GM21515 (cell line): ENCODE measurements at regions not wholly inside any gene's neighbourhood (a gene's known extent, or its start where the extent isn't known, plus 50 kb on each side); places are given as distances from the start of the nearest gene placed in this dataset.
"Not testable (repeated sequence)": the region's sequence is repeated elsewhere in the genome, so short reads cannot be mapped to it uniquely, and the experiment has no call there.

Source experiments
- ATAC-seq: cut with Tn5 transposase; IDR thresholded peaks from one replicate; pipeline ENCODE4 v1.9.1; 2021; ENCODE audit not compliant: unreplicated experiment

DNA sequence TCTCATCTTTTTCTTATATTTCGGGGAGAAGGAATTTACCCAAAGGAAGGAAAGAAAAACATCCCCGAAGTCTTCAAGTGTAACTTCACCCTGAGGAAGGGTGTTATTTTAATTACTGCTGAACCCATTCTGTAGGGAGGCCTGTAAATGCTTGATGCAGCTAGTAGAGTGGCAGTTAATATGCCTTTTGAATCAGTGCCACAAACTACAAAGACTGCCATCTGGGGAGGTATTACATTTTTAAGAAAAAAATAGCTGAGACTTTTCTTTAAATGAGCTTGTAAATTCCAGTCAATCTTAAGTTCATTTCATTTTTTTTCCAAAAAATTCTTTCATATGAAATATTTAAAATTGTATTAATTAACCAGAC, 233.1 kb upstream of the FERD3L start:
- no peak for ATAC-seq

DNA sequence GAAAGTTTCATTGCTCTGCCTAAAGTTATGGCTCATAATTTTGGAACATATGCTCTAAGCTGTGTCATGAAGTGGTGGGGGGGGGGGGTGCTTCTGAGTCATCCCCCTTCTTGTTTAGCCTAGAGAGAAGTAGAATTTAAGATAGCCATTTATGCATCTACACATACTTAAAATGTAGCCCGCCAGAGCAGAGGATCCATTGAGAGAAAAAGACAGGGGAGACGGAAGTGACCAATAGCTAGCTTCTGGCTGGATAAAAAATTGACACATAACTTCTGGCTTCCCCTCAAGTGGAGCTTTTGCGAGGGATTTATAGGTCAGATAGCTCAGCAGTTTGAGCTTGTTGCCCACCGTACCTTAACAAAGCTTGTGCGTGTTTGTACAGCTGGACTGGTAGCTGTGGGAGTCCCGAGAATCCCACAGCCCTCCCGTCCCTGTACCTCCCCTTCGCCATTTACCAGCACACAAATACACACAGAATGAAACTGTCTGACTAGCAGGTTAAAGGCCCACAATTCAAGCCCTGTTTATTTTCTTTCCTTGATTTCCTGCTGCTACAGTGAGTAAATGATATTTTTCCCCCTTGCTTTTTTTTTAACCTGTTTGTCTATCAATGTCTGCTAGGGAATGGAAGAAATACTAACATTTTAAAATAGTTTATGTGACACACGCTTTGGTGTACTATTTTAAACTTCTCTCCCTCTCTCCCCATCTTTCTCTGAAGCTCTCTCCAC, 232.6 kb upstream of the FERD3L start:
- no peak for ATAC-seq

DNA sequence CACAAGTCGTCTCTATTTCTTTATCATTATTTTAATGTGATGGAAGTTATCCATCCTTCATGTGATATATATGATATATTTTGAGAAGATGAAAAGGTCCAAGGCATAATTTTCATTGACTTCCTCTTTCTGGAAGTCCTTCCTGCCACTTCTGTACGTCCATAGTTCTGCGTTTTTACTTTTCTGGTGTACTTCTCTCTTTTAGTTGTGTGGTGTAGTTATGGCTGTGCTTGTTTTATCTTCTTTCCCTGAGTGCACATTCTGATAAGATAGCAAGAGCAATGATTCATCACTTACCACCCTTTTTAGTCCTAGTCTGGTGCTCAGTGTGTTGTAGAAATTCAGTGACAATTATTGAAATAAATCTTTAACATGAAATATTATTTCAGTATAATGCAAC, 231.3 kb upstream of the FERD3L start:
- ATAC-seq: no peak

DNA sequence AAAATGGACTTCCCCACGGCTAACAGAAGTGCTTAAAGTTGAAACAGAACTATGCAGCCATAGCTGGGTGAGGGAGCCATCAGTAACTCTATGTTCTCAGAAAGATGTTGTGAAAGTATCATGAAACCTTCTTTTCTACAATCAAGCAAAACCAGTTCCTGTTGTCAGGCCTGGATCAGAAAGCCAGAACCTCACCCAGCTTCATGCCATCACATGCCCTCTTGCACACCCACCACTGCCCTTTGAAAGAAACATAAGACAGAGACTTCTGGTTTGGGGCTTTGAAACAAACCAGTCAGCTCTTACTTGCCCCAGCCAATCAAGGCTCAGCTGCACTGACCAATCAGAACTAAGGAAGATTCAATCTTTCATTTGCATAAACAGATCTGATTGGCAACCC, 230.8 kb upstream of the FERD3L start:
- ATAC-seq: no peak

DNA sequence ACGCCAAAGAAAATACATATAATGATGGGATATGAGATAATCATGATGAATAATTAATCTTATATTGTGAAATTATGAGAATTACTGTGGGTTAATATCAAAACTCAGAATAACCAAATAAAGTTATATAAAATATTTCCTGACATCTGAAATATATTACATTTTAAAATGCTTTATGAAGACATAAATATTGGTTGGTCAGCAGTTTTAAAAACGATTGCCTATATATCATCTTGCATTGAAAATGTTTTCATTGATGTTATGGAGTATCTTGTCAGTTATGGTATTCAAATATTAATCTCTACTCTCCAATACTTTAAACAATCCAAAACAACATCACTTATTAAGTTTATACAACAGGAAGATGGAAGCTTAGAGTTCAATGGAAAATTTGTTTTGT, 228.1 kb upstream of the FERD3L start:
- ATAC-seq: no peak

DNA sequence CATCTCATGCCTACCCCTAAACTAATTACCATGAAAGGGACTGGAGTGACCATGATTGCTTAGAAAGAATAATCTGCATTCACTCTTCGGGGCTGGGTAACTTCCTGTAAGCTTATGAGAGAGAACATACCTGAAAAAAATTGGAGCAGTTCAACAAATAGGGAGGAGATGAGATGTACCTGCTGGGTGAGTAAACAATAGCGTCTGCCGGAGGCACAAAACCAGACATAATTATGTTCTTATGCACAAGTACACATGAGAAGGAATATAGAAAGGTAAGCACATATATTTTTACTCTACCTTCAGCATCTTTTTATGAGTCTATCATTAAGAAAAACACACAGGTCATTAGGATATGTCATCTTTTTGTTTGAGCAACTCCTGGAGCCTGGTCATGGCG, 224.6 kb upstream of the FERD3L start:
- ATAC-seq: no peak

DNA sequence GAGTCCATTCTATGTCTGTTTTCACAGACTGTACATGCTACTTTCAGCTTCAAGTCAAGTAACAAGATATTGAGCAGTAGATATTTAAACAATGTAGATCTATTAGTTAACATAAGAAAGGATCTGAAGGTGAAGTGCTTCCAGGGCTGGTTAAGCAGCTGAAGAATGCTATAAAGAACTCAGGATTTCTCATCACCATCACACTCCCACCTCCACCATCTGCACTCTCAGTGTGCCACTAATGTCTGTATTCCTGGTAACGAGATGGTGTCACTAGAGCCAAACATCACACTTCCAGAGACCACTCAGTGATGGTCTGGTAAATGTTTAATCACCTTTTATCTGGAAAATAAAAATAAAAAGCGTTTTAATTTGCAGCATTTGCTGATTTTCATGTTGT, 224.0 kb upstream of the FERD3L start:
- no peak for ATAC-seq

DNA sequence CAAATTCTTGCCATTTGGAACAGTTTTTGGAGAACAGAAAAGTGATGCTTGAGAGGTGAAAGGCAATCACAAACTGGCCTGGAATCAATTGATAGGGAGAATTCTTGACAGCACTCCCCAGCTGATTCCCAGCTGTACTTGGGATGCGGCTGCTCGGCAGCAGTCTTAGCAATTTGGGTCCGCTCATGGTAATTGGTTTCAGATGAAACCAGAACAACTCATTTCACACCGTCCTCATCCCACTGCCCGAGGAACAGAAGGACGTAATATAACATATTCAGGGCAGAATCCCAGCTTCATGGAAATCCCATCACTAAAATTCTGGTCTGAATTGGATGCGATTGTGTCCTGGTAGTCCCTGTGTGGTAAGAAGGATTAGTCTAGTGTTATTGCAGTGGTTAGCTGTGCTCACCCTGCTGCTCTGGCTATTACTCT, 223.3 kb upstream of the FERD3L start:
- ATAC-seq: no peak

DNA sequence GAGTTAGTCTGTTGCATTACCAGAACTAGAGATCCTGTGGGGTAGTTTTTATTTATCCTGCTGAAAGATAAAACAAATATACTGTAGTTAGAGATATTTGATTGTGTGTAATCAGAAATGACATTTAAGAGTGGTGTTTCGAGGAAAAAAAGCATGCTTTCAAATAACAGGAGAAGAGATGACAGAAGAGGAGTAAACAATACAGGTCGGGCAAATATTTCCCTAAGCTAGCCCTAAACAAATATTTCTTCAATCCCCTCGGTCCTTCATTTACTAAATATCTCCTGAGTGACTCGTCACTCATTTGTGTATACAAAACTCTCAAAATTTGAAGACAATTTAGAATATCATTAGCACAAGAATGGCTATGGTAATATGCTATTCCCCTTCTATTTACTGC, 219.7 kb upstream of the FERD3L start:
- ATAC-seq: no peak

DNA sequence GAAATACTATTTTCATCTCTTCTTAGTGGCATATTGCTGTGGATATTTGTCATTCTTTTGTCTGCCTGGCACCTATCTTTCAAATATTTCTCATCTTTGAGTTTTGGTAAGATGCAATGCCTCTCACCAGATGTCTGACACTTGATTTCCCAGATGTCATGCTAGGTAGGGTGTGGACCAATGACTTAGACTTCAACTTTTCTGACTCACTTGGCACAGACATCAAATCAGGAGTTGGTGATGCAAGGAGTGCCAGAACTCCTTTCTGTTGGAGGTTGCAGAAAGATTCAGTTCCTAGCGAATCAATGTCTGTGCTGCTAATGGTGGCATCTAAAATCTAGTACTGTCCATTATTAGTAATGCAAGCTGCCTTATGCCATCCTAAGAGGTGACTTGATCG, 216.9 kb upstream of the FERD3L start:
- no peak for ATAC-seq

DNA sequence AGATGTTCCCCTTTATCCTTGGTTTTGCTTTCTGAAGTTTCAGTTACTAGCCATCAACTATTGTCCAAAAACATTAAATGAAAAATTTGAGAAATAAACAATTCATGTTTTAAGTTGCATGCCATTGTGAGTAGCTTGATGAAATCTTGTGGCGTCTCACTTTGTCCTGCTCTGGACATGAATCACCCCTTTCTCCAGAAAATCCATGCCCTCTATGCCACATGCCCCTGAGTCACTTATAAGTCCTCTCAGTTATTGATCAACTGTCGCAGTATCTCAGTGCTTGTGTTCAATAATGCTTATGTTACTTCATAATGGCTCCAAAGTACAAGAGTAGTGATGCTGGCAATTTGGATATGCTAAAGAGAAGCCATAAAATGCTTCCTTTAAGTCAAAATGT, 208.0 kb upstream of the FERD3L start:
- ATAC-seq: no peak

DNA sequence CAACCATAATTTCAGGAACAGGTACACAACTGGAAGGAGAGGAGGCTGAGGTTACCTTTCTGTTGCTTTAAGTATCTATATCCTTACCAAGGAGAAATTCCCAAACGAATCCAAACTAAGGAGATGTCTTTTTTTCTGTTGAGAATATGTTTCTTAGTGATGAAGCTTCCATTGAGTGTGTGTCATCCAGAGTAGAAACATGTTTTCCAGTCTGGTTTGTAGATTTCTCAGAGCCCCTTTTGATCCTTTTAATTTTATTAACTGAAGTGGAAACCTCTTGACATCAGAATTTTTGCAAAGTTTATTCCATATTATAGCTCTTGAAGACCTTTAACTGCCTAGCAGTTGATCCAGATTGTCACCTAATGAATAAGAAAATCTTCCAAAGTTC, 207.1 kb upstream of the FERD3L start:
- no peak for ATAC-seq

DNA sequence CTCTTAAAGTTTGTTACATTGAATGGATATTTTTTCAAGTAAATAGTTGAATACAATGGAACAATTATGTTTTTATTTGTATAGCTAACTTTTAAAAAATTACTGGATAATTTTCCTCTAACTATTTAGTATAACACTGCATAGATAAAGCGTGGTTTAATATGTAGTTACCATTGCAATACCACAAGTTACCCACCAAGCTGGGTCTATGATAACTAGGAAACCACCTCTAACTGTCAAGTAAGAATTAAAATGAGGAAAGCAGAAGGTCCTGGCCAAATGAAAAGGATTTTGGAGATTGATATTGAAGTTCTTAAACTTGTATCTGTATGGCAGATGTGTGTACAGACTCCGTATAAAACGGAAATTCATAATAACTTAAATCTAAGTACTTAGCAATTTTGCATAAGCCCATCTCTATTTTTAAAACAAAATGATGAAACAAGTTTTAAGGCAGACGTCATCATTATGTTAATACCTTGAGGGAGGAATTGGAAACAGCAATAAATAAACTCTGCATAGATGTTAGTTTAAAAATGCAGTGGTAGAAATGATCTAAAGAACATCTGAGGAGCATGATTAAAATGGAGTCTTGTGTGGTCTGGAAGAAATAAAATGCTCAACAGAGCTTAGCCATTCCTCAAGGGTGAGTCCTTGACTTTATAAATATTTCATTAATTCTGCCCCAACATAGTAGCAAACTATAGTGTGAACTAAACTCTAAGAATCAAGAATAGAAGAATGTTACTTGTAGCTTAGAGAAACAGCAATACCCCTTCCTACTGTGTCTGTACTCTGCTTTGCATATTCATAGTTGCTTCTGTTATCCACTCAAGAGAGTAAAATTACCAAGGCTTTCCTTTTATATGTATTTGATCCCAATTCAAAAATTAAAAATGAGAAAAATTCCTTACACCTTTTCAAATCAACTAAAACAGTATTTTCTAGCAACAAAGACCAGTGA, 206.4 kb upstream of the FERD3L start:
- ATAC-seq: no peak

DNA sequence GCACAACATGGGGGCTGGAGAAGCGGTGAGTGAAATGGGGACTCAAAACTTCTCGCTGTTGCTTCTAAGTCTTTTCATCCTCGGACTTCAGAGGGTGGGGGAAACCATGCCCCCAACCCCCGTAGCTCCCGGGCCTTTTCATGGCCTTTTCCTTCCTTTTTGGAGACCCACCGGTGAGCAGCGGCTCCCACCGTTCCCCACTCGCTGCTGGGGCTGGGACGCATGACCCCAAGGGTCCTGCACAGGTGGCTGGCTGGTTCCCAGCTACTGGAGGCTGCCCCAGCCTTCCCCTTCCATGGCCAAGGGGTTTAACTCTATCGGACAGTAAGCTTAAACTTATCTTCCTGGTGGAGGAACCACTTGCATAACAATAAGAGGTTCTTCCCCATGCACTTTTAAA, 194.3 kb upstream of the FERD3L start:
- ATAC-seq: no peak

DNA sequence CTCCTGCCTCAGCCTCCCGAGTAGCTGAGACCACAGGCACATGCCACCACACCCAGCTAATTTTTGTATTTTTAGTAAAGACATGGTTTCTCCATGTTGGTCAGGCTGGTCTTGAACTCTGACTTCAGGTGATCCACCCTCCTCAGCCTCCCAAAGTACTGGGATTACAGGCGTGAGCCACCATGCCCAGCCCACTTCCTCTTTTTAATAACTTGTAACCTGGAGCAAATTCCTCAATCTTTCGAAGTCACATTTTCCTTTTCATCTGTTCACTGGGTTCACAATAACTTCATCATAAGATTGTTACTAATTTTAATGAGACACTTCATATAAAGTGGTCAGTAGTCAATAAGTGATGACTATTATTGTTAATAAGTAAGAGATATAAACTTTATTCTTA, 193.3 kb upstream of the FERD3L start:
- not testable (repeated sequence) for ATAC-seq

DNA sequence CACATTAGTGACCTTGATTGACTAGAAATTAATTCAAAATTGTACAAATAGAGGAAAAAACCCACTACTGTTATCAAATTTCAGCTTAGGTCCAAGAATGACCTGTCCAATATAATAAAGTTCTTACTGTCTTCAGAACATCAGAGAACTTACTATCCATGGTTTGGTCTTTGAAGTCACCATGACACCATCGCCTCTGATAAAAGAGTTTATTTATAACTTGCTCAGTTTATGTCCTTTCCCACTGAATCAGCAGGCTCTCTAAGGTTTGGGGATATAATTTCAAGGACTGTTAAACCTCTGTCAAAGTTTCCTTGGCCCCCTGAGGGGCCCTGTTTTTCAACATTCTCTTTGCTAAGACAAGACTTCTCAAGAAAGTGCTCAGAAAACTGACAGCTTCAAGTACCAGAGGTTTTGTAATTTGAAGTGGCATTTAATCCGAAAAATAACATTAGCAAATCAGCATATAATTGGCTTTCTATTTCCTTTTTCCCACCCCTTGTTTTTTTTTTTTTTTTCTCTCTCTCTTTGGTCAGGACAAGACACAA, 191.7 kb upstream of the FERD3L start:
- no peak for ATAC-seq

DNA sequence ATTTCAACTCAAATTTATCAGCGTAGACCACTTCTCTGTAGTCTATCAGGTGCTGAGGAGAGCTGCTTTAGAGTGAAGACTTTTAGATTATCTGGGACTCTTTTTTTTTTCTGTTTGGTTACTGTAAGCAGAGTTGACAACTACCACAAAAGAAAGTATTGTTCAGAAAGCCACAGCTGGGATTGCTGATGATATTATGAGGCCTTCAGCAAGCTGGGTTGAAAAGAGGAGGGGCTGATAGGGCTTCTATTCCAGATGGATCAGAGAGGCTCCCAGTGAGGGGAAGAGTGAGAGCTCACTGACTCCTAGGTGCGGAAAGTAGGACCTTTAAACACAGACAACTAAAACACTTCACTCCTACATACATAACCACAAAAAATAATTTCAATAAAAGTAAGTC, 188.5 kb upstream of the FERD3L start:
- no peak for ATAC-seq

DNA sequence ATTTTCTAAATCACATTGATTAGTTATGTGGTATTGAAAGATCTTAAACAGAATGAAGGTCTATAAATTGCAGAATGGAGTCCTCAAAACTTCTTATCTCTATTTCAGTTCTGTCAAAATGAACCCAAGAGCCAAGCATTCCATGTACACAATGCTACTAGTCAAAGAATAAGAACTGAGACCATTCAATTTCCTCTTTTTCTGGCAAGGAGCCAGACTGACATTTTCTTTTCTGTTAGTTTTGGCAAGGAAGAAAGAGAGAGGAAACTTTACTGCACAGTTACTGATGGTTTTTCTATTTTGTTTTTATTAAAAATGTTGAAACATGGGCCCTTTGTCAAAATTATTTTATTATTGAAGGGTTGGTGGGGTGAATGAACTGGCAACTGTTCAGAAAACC, 181.8 kb upstream of the FERD3L start:
- no peak for ATAC-seq

DNA sequence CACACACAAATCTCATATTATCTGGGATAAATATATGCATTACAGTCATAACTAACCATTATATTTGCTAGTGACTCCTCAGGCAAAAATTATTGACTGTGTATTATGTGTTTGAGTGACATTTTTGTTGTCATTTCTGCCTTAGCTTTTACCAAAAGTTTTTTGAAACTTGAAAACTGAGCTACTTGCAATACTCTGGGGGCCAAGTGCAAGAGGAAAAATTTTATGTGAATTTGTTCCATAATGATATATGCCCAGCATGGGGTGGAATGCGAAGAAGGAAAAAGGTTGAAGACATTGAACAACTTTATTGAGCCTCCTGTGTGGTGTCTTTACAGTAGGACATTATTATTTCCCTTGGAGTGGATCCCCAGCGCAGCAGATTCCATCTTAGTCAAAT, 176.8 kb upstream of the FERD3L start:
- ATAC-seq: no peak

DNA sequence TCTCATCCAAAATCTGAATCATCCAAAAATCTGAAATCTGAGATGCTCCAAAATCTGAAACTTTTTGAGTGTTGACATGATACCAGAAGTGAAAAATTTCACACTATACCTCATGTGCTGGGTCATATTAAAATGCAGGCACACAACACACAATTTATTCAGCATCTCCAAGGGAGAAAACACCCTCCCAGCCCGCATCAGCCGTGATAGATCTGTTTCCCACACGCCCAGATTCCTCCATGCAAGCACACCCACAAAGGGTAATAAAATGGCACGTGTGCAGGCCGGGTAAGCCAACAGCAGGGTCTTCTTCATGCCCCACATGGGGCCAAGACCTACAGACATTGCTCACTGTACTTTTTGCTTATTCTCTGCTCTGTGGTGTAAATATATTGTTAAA, 173.1 kb upstream of the FERD3L start:
- ATAC-seq: no peak

DNA sequence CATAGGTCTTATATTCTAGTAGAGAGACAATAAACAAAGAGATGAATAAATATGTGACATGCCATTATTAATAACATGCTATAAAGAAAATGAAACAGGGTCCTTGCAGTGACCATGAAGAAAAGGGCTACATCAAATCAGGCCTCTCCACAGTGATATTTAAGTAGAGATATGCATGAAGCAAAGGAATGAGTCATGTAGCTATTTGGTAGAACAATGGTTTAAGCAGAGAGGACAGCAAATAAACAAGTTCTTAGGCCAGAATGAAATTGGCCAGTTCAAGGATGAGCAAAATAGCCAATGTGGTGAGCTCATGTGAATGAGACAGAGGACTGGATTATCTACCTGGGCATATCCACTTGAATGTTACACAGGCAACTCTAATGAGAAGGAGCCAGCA, 172.2 kb upstream of the FERD3L start:
- ATAC-seq: no peak

DNA sequence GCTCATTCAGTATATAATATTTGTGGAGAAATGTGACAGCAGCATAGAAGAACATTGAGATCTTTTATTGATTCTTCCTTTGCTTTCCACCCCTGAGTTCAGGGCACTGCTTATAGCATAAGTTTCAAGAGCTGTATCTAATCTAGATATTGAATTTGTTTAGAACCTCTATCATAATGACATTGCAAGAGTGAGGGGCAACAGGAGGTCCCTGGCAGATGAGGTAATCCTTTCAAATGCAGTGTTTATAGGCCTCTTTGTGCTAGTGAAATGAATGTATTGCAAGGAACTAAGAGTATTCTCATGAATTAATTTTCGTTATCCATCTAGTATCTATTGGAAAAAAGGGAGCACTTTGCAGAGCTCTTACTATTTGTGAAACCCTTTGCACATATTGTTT, 167.2 kb upstream of the FERD3L start:
- ATAC-seq: no peak
